H1 (cell line): ENCODE measurements at regions not wholly inside any gene's neighbourhood (a gene's known extent, or its start where the extent isn't known, plus 50 kb on each side); places are given as distances from the start of the nearest gene placed in this dataset.

Experiments
- CHD1 ChIP-seq: IDR thresholded peaks from 2 replicates; pipeline ENCODE4 v1.6.1; 2012; ENCODE audit warnings: low read depth, low read length, improper control_type of control experiment
- CREB1 ChIP-seq: IDR thresholded peaks from 2 replicates; pipeline ENCODE4 v1.6.1; 2012; ENCODE audit warnings: inconsistent platforms
- EZH2 ChIP-seq: fragments of 200-600 bp; sonication (generic); IDR thresholded peaks from 2 replicates; pipeline ENCODE4 v1.7.1; 2012; ENCODE audit warnings: low read depth, mild to moderate bottlenecking, moderate library complexity, low read length, inconsistent platforms; ENCODE audit not compliant: severe bottlenecking
- FOSL1 ChIP-seq: IDR thresholded peaks from 2 replicates; pipeline ENCODE4 v1.6.1; 2011; ENCODE audit warnings: mild to moderate bottlenecking, low read depth, low read length, moderate library complexity; ENCODE audit not compliant: insufficient read depth
- NRF1 ChIP-seq: IDR thresholded peaks from 2 replicates; pipeline ENCODE4 v1.6.1; 2011; ENCODE audit warnings: mild to moderate bottlenecking, low read depth, low read length, improper control_type of control experiment
- PHF8 ChIP-seq: fragments of 200-600 bp; sonication (generic); conservative IDR thresholded peaks from 2 replicates; pipeline ENCODE4 v1.7.1; 2012; ENCODE audit warnings: low read depth, mild to moderate bottlenecking, inconsistent platforms, low read length, moderate library complexity
- POLR2A ChIP-seq, 2 experiments: IDR thresholded peaks; 1 replicate in 1 of 2; 2 replicates in 1 of 2; pipeline ENCODE4 v1.6.1; 2011; ENCODE audit warnings: low read depth in 2 of 2, low read length in 2 of 2, mild to moderate bottlenecking in 2 of 2; ENCODE audit errors: control extremely low read depth in 1 of 2
- POLR2AphosphoS5 ChIP-seq: IDR thresholded peaks from 2 replicates; pipeline ENCODE4 v1.6.1; 2011; ENCODE audit warnings: low read depth, low read length
- RAD21 ChIP-seq, 2 experiments: IDR thresholded peaks in 1 of 2; conservative IDR thresholded peaks in 1 of 2; 2 replicates each; pipeline ENCODE4 v1.6.1; 2011; ENCODE audit warnings: low read depth in 2 of 2, low read length in 2 of 2, improper control_type of control experiment in 1 of 2, inconsistent platforms in 1 of 2, mild to moderate bottlenecking in 1 of 2, moderate library complexity in 1 of 2
- SIX5 ChIP-seq: IDR thresholded peaks from 2 replicates; pipeline ENCODE4 v1.6.1; 2011; ENCODE audit warnings: mild to moderate bottlenecking, low read depth, low read length
- SP4 ChIP-seq: IDR thresholded peaks from 2 replicates; pipeline ENCODE4 v1.6.1; 2012; ENCODE audit warnings: low read length, inconsistent platforms
- SUZ12 ChIP-seq: fragments of 200-600 bp; sonication (generic); IDR thresholded peaks from 2 replicates; pipeline ENCODE4 v1.6.1; 2012; ENCODE audit warnings: mild to moderate bottlenecking, inconsistent platforms, low read length, moderate library complexity, mixed read lengths
- TF ChIP-seq, protein P1 (sequence below), 3 experiments: IDR thresholded peaks; 1 replicate in 2 of 3; 2 replicates in 1 of 3; pipeline versions ENCODE4 v1.5.1 to v1.6.1; 2011; ENCODE audit warnings: low read length in 3 of 3, mild to moderate bottlenecking in 3 of 3, inconsistent platforms in 2 of 3, low read depth in 1 of 3, moderate library complexity in 1 of 3; ENCODE audit not compliant: insufficient read depth in 1 of 3; ENCODE audit errors: control extremely low read depth in 1 of 3

- TF ChIP-seq CHD1 = no peak
- no peak for TF ChIP-seq POLR2A (IDR thresholded peaks at IDR 0.05; ENCODE audit: control extremely low read depth in 1 of 2, low read depth in 2 of 2, low read length in 2 of 2)
- TF ChIP-seq SUZ12 = no peak
- TF ChIP-seq, protein P1, sequence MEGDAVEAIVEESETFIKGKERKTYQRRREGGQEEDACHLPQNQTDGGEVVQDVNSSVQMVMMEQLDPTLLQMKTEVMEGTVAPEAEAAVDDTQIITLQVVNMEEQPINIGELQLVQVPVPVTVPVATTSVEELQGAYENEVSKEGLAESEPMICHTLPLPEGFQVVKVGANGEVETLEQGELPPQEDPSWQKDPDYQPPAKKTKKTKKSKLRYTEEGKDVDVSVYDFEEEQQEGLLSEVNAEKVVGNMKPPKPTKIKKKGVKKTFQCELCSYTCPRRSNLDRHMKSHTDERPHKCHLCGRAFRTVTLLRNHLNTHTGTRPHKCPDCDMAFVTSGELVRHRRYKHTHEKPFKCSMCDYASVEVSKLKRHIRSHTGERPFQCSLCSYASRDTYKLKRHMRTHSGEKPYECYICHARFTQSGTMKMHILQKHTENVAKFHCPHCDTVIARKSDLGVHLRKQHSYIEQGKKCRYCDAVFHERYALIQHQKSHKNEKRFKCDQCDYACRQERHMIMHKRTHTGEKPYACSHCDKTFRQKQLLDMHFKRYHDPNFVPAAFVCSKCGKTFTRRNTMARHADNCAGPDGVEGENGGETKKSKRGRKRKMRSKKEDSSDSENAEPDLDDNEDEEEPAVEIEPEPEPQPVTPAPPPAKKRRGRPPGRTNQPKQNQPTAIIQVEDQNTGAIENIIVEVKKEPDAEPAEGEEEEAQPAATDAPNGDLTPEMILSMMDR (IDR thresholded peaks at IDR 0.05; ENCODE audit: control extremely low read depth in 1 of 3, insufficient read depth in 1 of 3, low read depth in 1 of 3, low read length in 3 of 3) = no peak
- no peak for TF ChIP-seq CREB1
- TF ChIP-seq RAD21 (IDR thresholded peaks at IDR 0.05 in 1 of 2, conservative IDR thresholded peaks at IDR 0.05 in 1 of 2; ENCODE audit: low read depth in 2 of 2, low read length in 2 of 2) = no peak
- TF ChIP-seq PHF8 = no peak
- TF ChIP-seq POLR2AphosphoS5 = no peak
- no peak for TF ChIP-seq SP4
- no peak for TF ChIP-seq FOSL1
- no peak for TF ChIP-seq EZH2
- TF ChIP-seq SIX5 = no peak
- TF ChIP-seq NRF1 = no peak
Observed at GRCh38 chr13:47211106-47211505, 314.3 kb upstream of the HTR2A start.
